Heart right ventricle (tissue), 16 donors: ENCODE measurements at regions not wholly inside any gene's neighbourhood (a gene's known extent, or its start where the extent isn't known, plus 50 kb on each side); places are given as distances from the start of the nearest gene placed in this dataset.

ENCODE experiments used
- ATAC-seq, 8 donors: fragments of 200-7000 bp; cut with Tn5 transposase; one replicate each; pipeline ENCODE4 v1.9.1; 2020; ENCODE audit warnings: mild to moderate bottlenecking in 8 of 8, moderate library complexity in 8 of 8, moderate number of reproducible peaks in 1 of 8
- DNase-seq, 2 donors: peaks; one replicate each; pipeline ENCODE4 v3.0.0-alpha.2; 2020
- H3K27ac ChIP-seq, 10 donors: fragments of 200-600 bp; sonication (generic) in 2 of 10; one replicate each; pipeline versions ENCODE4 v1.5.0 to v1.8.0; 2020 to 2022; ENCODE audit warnings: mild to moderate bottlenecking in 3 of 10
- H3K27me3 ChIP-seq, 7 donors: fragments of 200-600 bp; one replicate each; pipeline ENCODE4 v1.8.0; 2021 to 2022; ENCODE audit warnings: mild to moderate bottlenecking in 2 of 7
- H3K36me3 ChIP-seq, 9 donors: fragments of 200-600 bp; sonication (generic) in 1 of 9; one replicate each; pipeline versions ENCODE4 v1.5.0 to v1.8.0; 2020 to 2022; ENCODE audit warnings: mild to moderate bottlenecking in 2 of 9
- H3K4me1 ChIP-seq, 9 donors: fragments of 200-600 bp; sonication (generic) in 1 of 9; one replicate each; pipeline versions ENCODE4 v1.5.0 to v1.8.0; 2020 to 2022; ENCODE audit warnings: mild to moderate bottlenecking in 4 of 9
- H3K4me3 ChIP-seq, 10 donors: fragments of 200-600 bp; sonication (generic) in 2 of 10; one replicate each; pipeline versions ENCODE4 v1.5.0 to v1.8.0; 2020 to 2022; ENCODE audit warnings: mild to moderate bottlenecking in 7 of 10, moderate library complexity in 2 of 10
- H3K9me3 ChIP-seq, 11 donors: fragments of 200-600 bp in 10 of 11; sonication (generic) in 2 of 11; one replicate each; pipeline versions ENCODE4 v1.5.0 to v1.8.0; 2013 to 2022; ENCODE audit warnings: mild to moderate bottlenecking in 2 of 11, control low read depth in 1 of 11, moderate library complexity in 1 of 11
- WGBS, 2 donors: extraction: QIAGEN DNeasy Blood & Tissue Kit; methylation state at CpG; one replicate each; pipeline ENCODE4 v1.1.7; 2013; ENCODE audit warnings: inconsistent platforms in 1 of 2; 5-methylcytosine and 5-hydroxymethylcytosine counted together
- intact Hi-C, 10 donors: fragments of 100-400 bp; cut with DNase I; formaldehyde crosslinking; loops; one replicate each; pipeline versions ENCODE4 v1.11.1 to v1.14.2; 2022
- TF ChIP-seq, protein P1 (sequence below), 9 donors: fragments of 200-600 bp; sonication (generic) in 2 of 9; IDR thresholded peaks; one replicate each; pipeline versions ENCODE4 v1.5.0 to v1.8.0; 2021 to 2022; ENCODE audit warnings: antibody characterized with exemption in 9 of 9, mild to moderate bottlenecking in 5 of 9, moderate library complexity in 1 of 9
- donor health status: Arrhythmogenic right ventricular cardiomyopathy.
- donor health status: ischemic (EF 13 %, LVEDD 7.1; RV severe dilation, severe dysfunction).
- donor health status: healthy with polysubstance abuse.
- donor health status: DM: no; HTN: yes; CAD: no.
- donor health status: DM: no; HTN: no; CAD: no.
- donor health status: ischemic (EF 25% LVEDD 6.9; RV normal size, moderate dysfunction).
- donor health status: ischemic (EF 25% LVEDD 5.7; RV mildly dilated, moderate dysfunction).
- donor health status: healthy.
- donor health status: DM: yes; HTN: yes; CAD: no.
- donor health status: Ischemic cardiomyopathy.
- donor health status: ischemic (EF 35%, LVEDD 5.7; RV mildly dilated, moderate dysfunction).
- donor health status: nonischemic (EF 11% LVEDD 7.7; RV severe dilation, severe dysfunction).
- donor health status: DM: yes; HTN: yes; CAD: no.
- donor health status: PGD.
- donor health status: ischemic (EF 29% LVEDD 5.4; RV normal size, mild dysfunction).
- donor health status: nonischemic (EF 23%, LVEDD 6.1; RV moderate dilation, normal function).

GRCh38 chr11:116500026-116500946 lies 272.5 kb downstream of the BUD13 start:
- ATAC-seq, result no peak
- Histone ChIP-seq H3K27ac (no peak overlapping the region), H3K9me3 (no peaks in the 10 kb centered on the region), H3K4me3 (no peak overlapping the region), H3K27me3 (peaks cover 0 to 53% (median 41%) of the 10 kb centered on the region in 7 donors), H3K36me3 (no peaks in the 10 kb centered on the region), H3K4me1 (peaks cover 0 to 11% (median 5%) of the 10 kb centered on the region in 9 donors)
- no peak for DNase-seq
- TF ChIP-seq, protein P1, sequence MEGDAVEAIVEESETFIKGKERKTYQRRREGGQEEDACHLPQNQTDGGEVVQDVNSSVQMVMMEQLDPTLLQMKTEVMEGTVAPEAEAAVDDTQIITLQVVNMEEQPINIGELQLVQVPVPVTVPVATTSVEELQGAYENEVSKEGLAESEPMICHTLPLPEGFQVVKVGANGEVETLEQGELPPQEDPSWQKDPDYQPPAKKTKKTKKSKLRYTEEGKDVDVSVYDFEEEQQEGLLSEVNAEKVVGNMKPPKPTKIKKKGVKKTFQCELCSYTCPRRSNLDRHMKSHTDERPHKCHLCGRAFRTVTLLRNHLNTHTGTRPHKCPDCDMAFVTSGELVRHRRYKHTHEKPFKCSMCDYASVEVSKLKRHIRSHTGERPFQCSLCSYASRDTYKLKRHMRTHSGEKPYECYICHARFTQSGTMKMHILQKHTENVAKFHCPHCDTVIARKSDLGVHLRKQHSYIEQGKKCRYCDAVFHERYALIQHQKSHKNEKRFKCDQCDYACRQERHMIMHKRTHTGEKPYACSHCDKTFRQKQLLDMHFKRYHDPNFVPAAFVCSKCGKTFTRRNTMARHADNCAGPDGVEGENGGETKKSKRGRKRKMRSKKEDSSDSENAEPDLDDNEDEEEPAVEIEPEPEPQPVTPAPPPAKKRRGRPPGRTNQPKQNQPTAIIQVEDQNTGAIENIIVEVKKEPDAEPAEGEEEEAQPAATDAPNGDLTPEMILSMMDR (IDR thresholded peaks at IDR 0.05), result no peak
- WGBS, 2 donors, result 38 to 53% methylated on average over 45 of the region's 45 CpGs
- intact Hi-C loops, result no loop called here

- intact Hi-C loops, result loop anchor here in 2 of 10 donors (5.0 kb wide), 1 partner anchor 47 kb away; no protein-coding TSS in a partner anchor
Observed at GRCh38 chr11:116499396-116500003, 273.3 kb downstream of the BUD13 start.

DNA sequence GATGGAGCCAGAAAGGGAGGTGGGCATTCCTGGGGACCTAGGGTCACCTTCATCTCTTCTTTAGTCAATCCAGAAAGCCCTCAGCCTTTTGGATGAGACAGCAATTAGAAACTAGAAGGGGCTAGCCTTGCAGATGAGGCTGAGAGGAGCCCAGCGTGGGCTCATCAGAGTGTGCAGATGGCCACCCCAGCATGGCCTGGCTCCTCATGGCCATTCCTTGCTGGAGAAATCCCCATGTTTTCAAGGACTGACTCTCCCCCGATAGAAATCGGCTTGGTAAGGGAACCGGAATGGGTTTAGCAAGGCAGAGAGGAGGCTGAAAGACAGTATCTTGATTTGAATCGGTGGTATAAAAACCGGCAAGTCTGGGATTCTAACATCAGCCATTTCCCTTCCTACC lies 274.6 kb downstream of the BUD13 start:
- TF ChIP-seq, protein P1 (IDR thresholded peaks at IDR 0.05), result no peak
- no peak overlapping the region for H3K4me3 ChIP-seq
- intact Hi-C loops, result loop anchor here in 2 of 10 donors (5.0 kb wide), 1 partner anchor 46 kb away; no protein-coding TSS in a partner anchor
- no peaks in the 10 kb centered on the region for H3K36me3 ChIP-seq
- H3K27me3 ChIP-seq, result peaks cover 0 to 53% (median 39%) of the 10 kb centered on the region in 7 donors
- H3K9me3 ChIP-seq, result no peaks in the 10 kb centered on the region
- no peak overlapping the region for H3K27ac ChIP-seq
- no peak for ATAC-seq
- no peak for DNase-seq
- peaks cover 0 to 11% (median 5%) of the 10 kb centered on the region in 9 donors for H3K4me1 ChIP-seq
- WGBS, 2 donors, result 65 to 68% methylated on average over 6 of the region's 6 CpGs

More at GRCh38 chr11:116499396-116500003, 273.3 kb downstream of the BUD13 start:
- Histone ChIP-seq H3K36me3 (no peaks in the 10 kb centered on the region), H3K27ac (no peak overlapping the region), H3K4me3 (no peak overlapping the region), H3K27me3 (peaks cover 0 to 53% (median 39%) of the 10 kb centered on the region in 7 donors), H3K9me3 (no peaks in the 10 kb centered on the region), H3K4me1 (peaks cover 0 to 11% (median 5%) of the 10 kb centered on the region in 9 donors)
- peak; percentile 54 to 70 for DNase-seq
- TF ChIP-seq, protein P1 (IDR thresholded peaks at IDR 0.05), result peak; percentile 18 to 65 (median 61)
- ATAC-seq, result peak in 7 of 8 donors; percentile 39 to 80 (median 60)
- 20 to 22% methylated on average over 17 of the region's 17 CpGs for WGBS, 2 donors

DNA sequence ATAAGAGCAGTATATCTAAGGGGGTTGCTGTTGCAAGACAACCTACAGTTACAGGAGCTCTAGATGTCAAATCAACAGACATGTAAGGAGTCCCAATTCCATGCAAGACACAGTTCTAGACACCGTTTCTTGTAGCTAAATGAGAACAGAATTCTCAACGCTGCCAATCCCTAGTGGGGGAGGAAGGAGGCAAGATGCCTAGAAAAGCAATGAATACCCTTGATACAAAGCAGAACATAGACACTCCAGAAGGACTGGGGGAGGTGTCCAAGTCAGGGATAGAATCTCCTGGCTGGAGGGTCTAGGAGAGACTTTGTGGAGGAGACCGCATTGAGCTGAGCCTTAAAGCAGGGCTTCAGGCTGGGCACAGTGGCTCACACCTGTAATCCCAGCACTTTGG lies 280.2 kb downstream of the BUD13 start:
- Histone ChIP-seq H3K27ac (no peak overlapping the region), H3K4me3 (no peak overlapping the region), H3K36me3 (no peaks in the 10 kb centered on the region), H3K27me3 (peaks cover 0 to 40% (median 21%) of the 10 kb centered on the region in 7 donors), H3K4me1 (no peaks in the 10 kb centered on the region), H3K9me3 (no peaks in the 10 kb centered on the region)
- 73 to 77% methylated on average over 3 of the region's 3 CpGs for WGBS, 2 donors
- intact Hi-C loops, result no loop called here
- TF ChIP-seq, protein P1 (IDR thresholded peaks at IDR 0.05), result no peak
- DNase-seq (no peak), ATAC-seq (no peak)
